ENCODE measurements at regions not wholly inside any gene's neighbourhood (a gene's known extent, or its start where the extent isn't known, plus 50 kb on each side); places are given as distances from the start of the nearest gene placed in this dataset.

- TF ChIP-seq POLR2A (IDR thresholded peaks at IDR 0.05; ENCODE audit: low read length) = no peak
- no peak for TF ChIP-seq GATA1 (IDR thresholded peaks at IDR 0.05; ENCODE audit: low read depth, low read length)
These were observed 526.9 kb downstream of the BNC2 start for GRCh38 chr9:16343249-16344237.
